ENCODE measurements at regions not wholly inside any gene's neighbourhood (a gene's known extent, or its start where the extent isn't known, plus 50 kb on each side); places are given as distances from the start of the nearest gene placed in this dataset.

DNA sequence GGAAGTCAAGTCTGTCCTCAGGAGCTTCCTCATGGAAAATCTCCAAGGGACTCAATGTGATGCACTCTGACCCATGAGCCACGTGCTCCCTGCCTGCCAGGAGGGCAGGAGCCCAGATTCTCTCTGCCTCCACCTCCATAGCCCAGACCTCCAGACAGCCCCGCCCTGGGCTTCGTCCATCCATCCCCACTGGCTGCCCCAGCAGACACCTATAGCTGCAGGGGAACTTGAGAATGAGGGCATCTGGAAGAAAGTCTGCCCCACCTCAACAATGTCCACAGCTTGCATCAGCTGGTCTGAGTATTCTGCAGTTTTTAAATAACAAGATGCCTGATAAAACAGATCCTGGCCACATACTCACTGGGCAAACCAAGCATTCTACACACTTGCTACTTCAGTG is 418.8 kb upstream of the SMIM21 start:
- no peaks in the 10 kb centered on the region for H3K36me3 ChIP-seq (ENCODE audit: low read length)
- no peak overlapping the region for H3K27ac ChIP-seq (ENCODE audit: low read depth, low read length)
- no peak overlapping the region for H3K4me3 ChIP-seq (ENCODE audit: insufficient read depth, low read length, poor library complexity, severe bottlenecking)
- no peaks in the 10 kb centered on the region for H3K9me3 ChIP-seq (ENCODE audit: insufficient read depth, low read length)
- H4K20me1 ChIP-seq (ENCODE audit: low read depth, low read length) = no peaks in the 10 kb centered on the region
- no peak overlapping the region for H3K9ac ChIP-seq (ENCODE audit: low read length)
- no peaks in the 10 kb centered on the region for H3K79me2 ChIP-seq (ENCODE audit: insufficient read depth, low read length)
- no peak for TF ChIP-seq EZH2phosphoT487 (conservative IDR thresholded peaks at IDR 0.05; ENCODE audit: low read length)
- TF ChIP-seq, protein P1, sequence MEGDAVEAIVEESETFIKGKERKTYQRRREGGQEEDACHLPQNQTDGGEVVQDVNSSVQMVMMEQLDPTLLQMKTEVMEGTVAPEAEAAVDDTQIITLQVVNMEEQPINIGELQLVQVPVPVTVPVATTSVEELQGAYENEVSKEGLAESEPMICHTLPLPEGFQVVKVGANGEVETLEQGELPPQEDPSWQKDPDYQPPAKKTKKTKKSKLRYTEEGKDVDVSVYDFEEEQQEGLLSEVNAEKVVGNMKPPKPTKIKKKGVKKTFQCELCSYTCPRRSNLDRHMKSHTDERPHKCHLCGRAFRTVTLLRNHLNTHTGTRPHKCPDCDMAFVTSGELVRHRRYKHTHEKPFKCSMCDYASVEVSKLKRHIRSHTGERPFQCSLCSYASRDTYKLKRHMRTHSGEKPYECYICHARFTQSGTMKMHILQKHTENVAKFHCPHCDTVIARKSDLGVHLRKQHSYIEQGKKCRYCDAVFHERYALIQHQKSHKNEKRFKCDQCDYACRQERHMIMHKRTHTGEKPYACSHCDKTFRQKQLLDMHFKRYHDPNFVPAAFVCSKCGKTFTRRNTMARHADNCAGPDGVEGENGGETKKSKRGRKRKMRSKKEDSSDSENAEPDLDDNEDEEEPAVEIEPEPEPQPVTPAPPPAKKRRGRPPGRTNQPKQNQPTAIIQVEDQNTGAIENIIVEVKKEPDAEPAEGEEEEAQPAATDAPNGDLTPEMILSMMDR (IDR thresholded peaks at IDR 0.05; ENCODE audit: insufficient read depth, low read length, poor library complexity, severe bottlenecking) = no peak
- H3K4me2 ChIP-seq (ENCODE audit: low read depth, low read length, poor library complexity, severe bottlenecking) = no peak overlapping the region
- H3K27me3 ChIP-seq (ENCODE audit: low read length) = no peaks in the 10 kb centered on the region
- H3F3A ChIP-seq (ENCODE audit: insufficient read depth) = no peaks in the 10 kb centered on the region
- no peak overlapping the region for H2AFZ ChIP-seq (ENCODE audit: low read depth, low read length, severe bottlenecking)
- no peaks in the 10 kb centered on the region for H3K9me2 ChIP-seq (replicated peaks; ENCODE audit: insufficient read depth, low read length)

DNA sequence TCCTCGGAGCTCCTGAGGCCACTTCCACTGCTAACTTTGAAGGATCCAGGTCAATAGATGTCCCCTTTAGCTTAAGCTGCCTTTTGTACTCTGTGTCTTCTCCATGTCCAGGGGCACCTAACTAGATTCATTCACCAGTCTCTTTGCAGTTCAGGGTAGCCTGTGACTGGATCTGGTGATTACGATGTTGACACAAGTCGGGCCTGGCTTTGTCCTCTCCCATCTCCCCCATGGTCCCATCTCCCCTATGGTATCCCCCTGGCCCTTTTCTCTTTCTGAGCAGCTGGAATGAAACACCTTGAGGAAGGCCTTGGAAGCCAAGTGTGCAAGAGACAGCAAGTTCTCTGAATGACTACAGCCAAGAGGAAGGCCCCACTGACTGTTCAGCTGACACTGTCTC is 417.9 kb upstream of the SMIM21 start:
- H3F3A ChIP-seq (ENCODE audit: insufficient read depth) = no peaks in the 10 kb centered on the region
- no peaks in the 10 kb centered on the region for H3K79me2 ChIP-seq (ENCODE audit: insufficient read depth, low read length)

DNA sequence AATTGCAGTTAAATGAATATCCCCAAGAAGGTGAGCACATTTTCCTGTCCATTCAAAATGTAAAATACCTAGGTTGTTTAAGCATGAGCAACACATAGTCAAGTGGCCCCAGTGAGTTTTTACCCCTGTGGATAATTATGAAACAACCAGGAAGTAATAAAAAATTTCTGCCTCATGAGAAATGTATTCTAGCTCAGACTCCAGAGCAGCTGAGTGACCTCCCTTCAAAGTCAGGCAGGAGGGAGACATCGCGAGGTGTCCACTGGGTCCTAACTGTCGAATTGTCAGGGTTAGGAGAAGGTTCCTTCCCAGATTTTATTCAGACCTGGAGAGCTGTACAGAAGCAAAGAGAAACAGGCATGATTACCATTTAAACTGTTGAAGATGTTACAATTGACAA is 416.6 kb upstream of the SMIM21 start:
- H3K9me2 ChIP-seq (replicated peaks; ENCODE audit: insufficient read depth, low read length) = no peaks in the 10 kb centered on the region
- no peaks in the 10 kb centered on the region for H3K79me2 ChIP-seq (ENCODE audit: insufficient read depth, low read length)
- no peaks in the 10 kb centered on the region for H3K27me3 ChIP-seq (ENCODE audit: low read length)
- H3K9ac ChIP-seq (ENCODE audit: low read length) = no peak overlapping the region
- no peaks in the 10 kb centered on the region for H4K20me1 ChIP-seq (ENCODE audit: low read depth, low read length)
- H3K9me3 ChIP-seq (ENCODE audit: insufficient read depth, low read length) = no peaks in the 10 kb centered on the region
- no peak overlapping the region for H2AFZ ChIP-seq (ENCODE audit: low read depth, low read length, severe bottlenecking)
- H3K36me3 ChIP-seq (ENCODE audit: low read length) = no peaks in the 10 kb centered on the region
- H3K4me2 ChIP-seq (ENCODE audit: low read depth, low read length, poor library complexity, severe bottlenecking) = no peak overlapping the region
- TF ChIP-seq EZH2phosphoT487 (conservative IDR thresholded peaks at IDR 0.05; ENCODE audit: low read length) = no peak
- TF ChIP-seq, protein P1 (IDR thresholded peaks at IDR 0.05; ENCODE audit: insufficient read depth, low read length, poor library complexity, severe bottlenecking) = no peak
- no peak overlapping the region for H3K27ac ChIP-seq (ENCODE audit: low read depth, low read length)
- no peak overlapping the region for H3K4me3 ChIP-seq (ENCODE audit: insufficient read depth, low read length, poor library complexity, severe bottlenecking)
- no peaks in the 10 kb centered on the region for H3F3A ChIP-seq (ENCODE audit: insufficient read depth)

More for the DNA sequence above, 417.9 kb upstream of the SMIM21 start:
- Histone ChIP-seq H2AFZ (ENCODE audit: low read depth, low read length, severe bottlenecking) (no peak overlapping the region), H3K36me3 (ENCODE audit: low read length) (no peaks in the 10 kb centered on the region), H4K20me1 (ENCODE audit: low read depth, low read length) (no peaks in the 10 kb centered on the region), H3K4me3 (ENCODE audit: insufficient read depth, low read length, poor library complexity, severe bottlenecking) (no peak overlapping the region), H3K27me3 (ENCODE audit: low read length) (no peaks in the 10 kb centered on the region), H3K27ac (ENCODE audit: low read depth, low read length) (no peak overlapping the region), H3K9ac (ENCODE audit: low read length) (no peak overlapping the region), H3K4me2 (ENCODE audit: low read depth, low read length, poor library complexity, severe bottlenecking) (no peak overlapping the region), H3K9me2 (replicated peaks; ENCODE audit: insufficient read depth, low read length) (no peaks in the 10 kb centered on the region), H3K9me3 (ENCODE audit: insufficient read depth, low read length) (no peaks in the 10 kb centered on the region)
- TF ChIP-seq EZH2phosphoT487 (conservative IDR thresholded peaks at IDR 0.05; ENCODE audit: low read length) = no peak
- TF ChIP-seq, protein P1 (IDR thresholded peaks at IDR 0.05; ENCODE audit: insufficient read depth, low read length, poor library complexity, severe bottlenecking) = no peak
